HCT116 (cell line): ENCODE measurements at regions not wholly inside any gene's neighbourhood (a gene's known extent, or its start where the extent isn't known, plus 50 kb on each side); places are given as distances from the start of the nearest gene placed in this dataset.

Experiments
- CEBPB ChIP-seq: IDR thresholded peaks from 2 replicates; pipeline ENCODE4 v1.6.1; 2012; ENCODE audit warnings: low read depth
- EZH2 ChIP-seq: fragments of 200-600 bp; sonication (generic); IDR thresholded peaks from 2 replicates; pipeline ENCODE4 v1.6.1; 2017; ENCODE audit warnings: antibody characterized with exemption, mixed run types
- JUND ChIP-seq: IDR thresholded peaks from 2 replicates; pipeline ENCODE4 v1.6.1; 2012
- RAD21 ChIP-seq: IDR thresholded peaks from 2 replicates; pipeline ENCODE4 v1.6.1; 2012; ENCODE audit warnings: low read depth, mild to moderate bottlenecking
- SP1 ChIP-seq: IDR thresholded peaks from 2 replicates; pipeline ENCODE4 v1.6.1; 2012; ENCODE audit warnings: low read depth
- ZNF274 ChIP-seq: fragments of 200-500 bp; sonication (Bioruptor generic); IDR thresholded peaks from 2 replicates; pipeline ENCODE4 v1.6.1; 2014; ENCODE audit warnings: mild to moderate bottlenecking, low read depth, low read length, inconsistent platforms
- TF ChIP-seq, protein P1 (sequence below), 3 experiments: fragments of 200-600 bp in 1 of 3; sonication (generic) in 1 of 3; IDR thresholded peaks in 2 of 3; conservative IDR thresholded peaks in 1 of 3; 2 replicates each; pipeline ENCODE4 v1.5.1; 2012 to 2017; ENCODE audit warnings: low read depth in 2 of 3, low read length in 2 of 3, antibody characterized with exemption in 1 of 3, borderline replicate concordance in 1 of 3, control low read depth in 1 of 3, mild to moderate bottlenecking in 1 of 3, mixed read lengths in 1 of 3, mixed run types in 1 of 3, moderate library complexity in 1 of 3; ENCODE audit not compliant: insufficient read depth in 1 of 3
- TF ChIP-seq, protein P2 (sequence below): IDR thresholded peaks from 2 replicates; pipeline ENCODE4 v1.6.1; 2012

DNA sequence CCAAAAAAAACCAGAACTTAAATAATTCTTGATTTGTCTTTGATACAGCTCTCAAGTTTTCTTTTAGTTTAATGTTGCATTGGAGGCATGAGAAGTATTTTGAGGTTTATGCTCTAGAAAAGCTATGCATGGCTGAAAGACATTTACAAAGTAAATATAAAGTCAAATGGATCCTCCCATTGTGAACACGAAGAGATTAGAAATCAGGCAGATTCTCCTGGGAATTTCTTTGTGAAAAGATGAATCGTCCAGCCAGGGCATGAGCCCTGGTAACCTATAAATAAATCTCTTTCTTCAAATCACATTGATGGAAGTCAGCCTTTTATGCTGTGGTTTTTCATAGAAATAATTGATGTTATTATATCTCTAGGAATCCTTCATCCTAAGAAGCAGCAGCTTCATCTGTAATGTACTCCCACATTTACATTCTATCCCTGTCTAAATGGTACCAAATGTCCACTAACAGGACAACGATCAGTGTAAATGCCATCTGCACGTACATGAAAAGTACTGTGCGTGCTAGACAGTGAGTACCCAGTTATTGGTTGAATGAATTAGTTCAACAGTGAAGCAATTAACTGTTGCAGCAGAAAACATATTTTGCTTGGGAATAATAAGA is 143.6 kb downstream of the ALDH8A1 start:
- TF ChIP-seq, protein P1, sequence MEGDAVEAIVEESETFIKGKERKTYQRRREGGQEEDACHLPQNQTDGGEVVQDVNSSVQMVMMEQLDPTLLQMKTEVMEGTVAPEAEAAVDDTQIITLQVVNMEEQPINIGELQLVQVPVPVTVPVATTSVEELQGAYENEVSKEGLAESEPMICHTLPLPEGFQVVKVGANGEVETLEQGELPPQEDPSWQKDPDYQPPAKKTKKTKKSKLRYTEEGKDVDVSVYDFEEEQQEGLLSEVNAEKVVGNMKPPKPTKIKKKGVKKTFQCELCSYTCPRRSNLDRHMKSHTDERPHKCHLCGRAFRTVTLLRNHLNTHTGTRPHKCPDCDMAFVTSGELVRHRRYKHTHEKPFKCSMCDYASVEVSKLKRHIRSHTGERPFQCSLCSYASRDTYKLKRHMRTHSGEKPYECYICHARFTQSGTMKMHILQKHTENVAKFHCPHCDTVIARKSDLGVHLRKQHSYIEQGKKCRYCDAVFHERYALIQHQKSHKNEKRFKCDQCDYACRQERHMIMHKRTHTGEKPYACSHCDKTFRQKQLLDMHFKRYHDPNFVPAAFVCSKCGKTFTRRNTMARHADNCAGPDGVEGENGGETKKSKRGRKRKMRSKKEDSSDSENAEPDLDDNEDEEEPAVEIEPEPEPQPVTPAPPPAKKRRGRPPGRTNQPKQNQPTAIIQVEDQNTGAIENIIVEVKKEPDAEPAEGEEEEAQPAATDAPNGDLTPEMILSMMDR (IDR thresholded peaks at IDR 0.05 in 2 of 3, conservative IDR thresholded peaks at IDR 0.05 in 1 of 3; ENCODE audit: borderline replicate concordance in 1 of 3, insufficient read depth in 1 of 3, low read depth in 2 of 3, low read length in 2 of 3) = no peak
- no peak for TF ChIP-seq EZH2
- TF ChIP-seq, protein P2, sequence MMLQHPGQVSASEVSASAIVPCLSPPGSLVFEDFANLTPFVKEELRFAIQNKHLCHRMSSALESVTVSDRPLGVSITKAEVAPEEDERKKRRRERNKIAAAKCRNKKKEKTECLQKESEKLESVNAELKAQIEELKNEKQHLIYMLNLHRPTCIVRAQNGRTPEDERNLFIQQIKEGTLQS = no peak
- no peak for TF ChIP-seq CEBPB
- no peak for TF ChIP-seq SP1
- no peak for TF ChIP-seq ZNF274
- TF ChIP-seq RAD21 = no peak
- no peak for TF ChIP-seq JUND
